ENCODE measurements at regions not wholly inside any gene's neighbourhood (a gene's known extent, or its start where the extent isn't known, plus 50 kb on each side); places are given as distances from the start of the nearest gene placed in this dataset.

DNA sequence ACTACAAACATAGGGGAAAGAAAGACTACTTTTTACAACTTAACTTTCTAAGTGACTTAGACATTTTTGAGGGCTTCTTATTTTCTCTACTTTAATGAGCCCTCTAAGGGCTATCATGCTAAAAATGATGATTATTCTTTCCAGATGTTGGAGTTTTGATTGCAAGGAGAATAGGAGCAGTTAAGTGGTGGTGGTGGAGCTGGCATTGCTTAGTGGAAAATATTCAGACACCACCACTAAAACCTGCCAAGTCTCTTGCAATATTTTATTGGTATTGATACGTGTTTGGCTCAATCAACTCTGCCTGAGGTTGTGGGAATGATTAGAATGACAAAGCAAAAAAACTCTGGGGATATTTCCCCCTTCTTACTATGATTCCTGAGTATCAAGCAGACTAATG is 82.6 kb upstream of the PTGFR start:
- Histone ChIP-seq H3K4me2 (ENCODE audit: low read length) (no peak overlapping the region), H3K4me1 (ENCODE audit: control insufficient read depth, insufficient read depth, low read length) (peaks cover 5% of the 10 kb centered on the region), H3K9me3 (replicated peaks; ENCODE audit: low read length) (peaks cover 6% of the 10 kb centered on the region), H3K27me3 (ENCODE audit: control insufficient read depth, insufficient read depth, low read length) (no peaks in the 10 kb centered on the region), H3K9ac (ENCODE audit: low read depth, low read length) (no peak overlapping the region), H3K36me3 (ENCODE audit: insufficient read depth, low read length) (no peaks in the 10 kb centered on the region), H3K4me3 (ENCODE audit: low read length) (no peak overlapping the region)

DNA sequence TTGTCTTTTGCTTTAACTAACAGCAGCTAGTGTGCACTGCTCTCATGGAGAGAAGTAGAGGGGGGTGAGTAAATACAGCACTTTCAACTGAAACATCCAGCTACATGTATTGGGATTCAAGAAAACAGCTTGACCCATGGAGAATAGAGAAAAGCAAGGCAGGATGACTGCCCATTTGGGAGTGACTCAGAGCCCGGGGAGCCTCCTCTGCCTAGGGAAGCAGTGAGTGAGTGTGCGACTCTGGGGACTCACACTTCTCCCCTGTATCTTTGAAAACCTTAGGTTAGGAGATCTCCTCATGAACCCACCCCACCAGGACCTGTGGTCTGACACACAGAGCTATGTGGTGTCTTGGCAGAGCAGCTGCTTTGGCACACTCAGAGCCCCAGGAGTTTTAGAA is 82.0 kb upstream of the PTGFR start:
- Histone ChIP-seq H3K36me3 (ENCODE audit: insufficient read depth, low read length) (no peaks in the 10 kb centered on the region), H3K9me3 (replicated peaks; ENCODE audit: low read length) (peaks cover 6% of the 10 kb centered on the region), H3K27me3 (ENCODE audit: control insufficient read depth, insufficient read depth, low read length) (no peaks in the 10 kb centered on the region), H3K9ac (ENCODE audit: low read depth, low read length) (no peak overlapping the region), H3K4me2 (ENCODE audit: low read length) (no peak overlapping the region), H3K4me1 (ENCODE audit: control insufficient read depth, insufficient read depth, low read length) (peaks cover 5% of the 10 kb centered on the region), H3K4me3 (ENCODE audit: low read length) (no peak overlapping the region)

DNA sequence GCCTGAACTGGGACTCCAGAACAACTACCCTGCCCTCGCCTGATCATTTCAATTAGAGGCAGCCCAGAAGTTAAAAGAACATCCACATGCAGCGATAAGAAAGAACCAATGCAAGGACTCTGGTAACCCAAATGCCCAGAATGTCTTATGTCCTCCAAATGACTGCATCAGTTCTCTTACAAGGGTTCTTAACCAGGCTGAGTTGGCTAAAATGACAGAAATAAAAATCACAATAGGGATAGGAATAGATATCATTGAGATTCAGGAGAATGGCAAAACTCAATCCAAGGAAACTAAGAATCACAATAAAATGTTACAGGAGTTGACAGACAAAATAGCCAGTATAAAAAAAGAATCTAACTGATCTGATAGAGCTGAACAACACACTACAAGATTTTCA is 80.1 kb upstream of the PTGFR start:
- Histone ChIP-seq H3K36me3 (ENCODE audit: insufficient read depth, low read length) (no peaks in the 10 kb centered on the region), H3K9me3 (replicated peaks; ENCODE audit: low read length) (peaks cover 6% of the 10 kb centered on the region), H3K4me3 (ENCODE audit: low read length) (no peak overlapping the region), H3K4me1 (ENCODE audit: control insufficient read depth, insufficient read depth, low read length) (peaks cover 5% of the 10 kb centered on the region), H3K27me3 (ENCODE audit: control insufficient read depth, insufficient read depth, low read length) (no peaks in the 10 kb centered on the region), H3K4me2 (ENCODE audit: low read length) (no peak overlapping the region), H3K9ac (ENCODE audit: low read depth, low read length) (no peak overlapping the region)

GRCh38 chr1:78411707-78412106 is 79.1 kb upstream of the PTGFR start:
- Histone ChIP-seq H3K9me3 (replicated peaks; ENCODE audit: low read length) (peaks cover 6% of the 10 kb centered on the region), H3K27me3 (ENCODE audit: control insufficient read depth, insufficient read depth, low read length) (no peaks in the 10 kb centered on the region), H3K4me1 (ENCODE audit: control insufficient read depth, insufficient read depth, low read length) (peaks cover 5% of the 10 kb centered on the region), H3K9ac (ENCODE audit: low read depth, low read length) (no peak overlapping the region), H3K36me3 (ENCODE audit: insufficient read depth, low read length) (no peaks in the 10 kb centered on the region), H3K4me3 (ENCODE audit: low read length) (no peak overlapping the region), H3K4me2 (ENCODE audit: low read length) (no peak overlapping the region)

GRCh38 chr1:78415165-78415564 is 75.6 kb upstream of the PTGFR start:
- Histone ChIP-seq H3K27me3 (ENCODE audit: control insufficient read depth, insufficient read depth, low read length) (no peaks in the 10 kb centered on the region), H3K4me3 (ENCODE audit: low read length) (no peak overlapping the region), H3K4me1 (ENCODE audit: control insufficient read depth, insufficient read depth, low read length) (peaks cover 7% of the 10 kb centered on the region), H3K36me3 (ENCODE audit: insufficient read depth, low read length) (no peaks in the 10 kb centered on the region), H3K9me3 (replicated peaks; ENCODE audit: low read length) (peaks cover 6% of the 10 kb centered on the region), H3K9ac (ENCODE audit: low read depth, low read length) (no peak overlapping the region), H3K4me2 (ENCODE audit: low read length) (no peak overlapping the region)

GRCh38 chr1:78419309-78419708 is 71.5 kb upstream of the PTGFR start:
- Histone ChIP-seq H3K9me3 (replicated peaks; ENCODE audit: low read length) (no peaks in the 10 kb centered on the region), H3K4me1 (ENCODE audit: control insufficient read depth, insufficient read depth, low read length) (peaks cover 8% of the 10 kb centered on the region), H3K36me3 (ENCODE audit: insufficient read depth, low read length) (no peaks in the 10 kb centered on the region), H3K27me3 (ENCODE audit: control insufficient read depth, insufficient read depth, low read length) (no peaks in the 10 kb centered on the region), H3K4me3 (ENCODE audit: low read length) (peak overlapping the region; percentile 31), H3K9ac (ENCODE audit: low read depth, low read length) (no peak overlapping the region), H3K4me2 (ENCODE audit: low read length) (peak overlapping the region; percentile 70)

- Histone ChIP-seq H3K4me3 (ENCODE audit: low read length) (no peak overlapping the region), H3K36me3 (ENCODE audit: insufficient read depth, low read length) (no peaks in the 10 kb centered on the region), H3K9me3 (replicated peaks; ENCODE audit: low read length) (no peaks in the 10 kb centered on the region), H3K27me3 (ENCODE audit: control insufficient read depth, insufficient read depth, low read length) (no peaks in the 10 kb centered on the region), H3K9ac (ENCODE audit: low read depth, low read length) (no peak overlapping the region), H3K4me1 (ENCODE audit: control insufficient read depth, insufficient read depth, low read length) (peaks cover 8% of the 10 kb centered on the region), H3K4me2 (ENCODE audit: low read length) (no peak overlapping the region)
These were observed 70.6 kb upstream of the PTGFR start for GRCh38 chr1:78420181-78420580.

- H3K4me1 ChIP-seq (ENCODE audit: control insufficient read depth, insufficient read depth, low read length) = peaks cover 8% of the 10 kb centered on the region
- no peaks in the 10 kb centered on the region for H3K36me3 ChIP-seq (ENCODE audit: insufficient read depth, low read length)
- H3K4me3 ChIP-seq (ENCODE audit: low read length) = no peak overlapping the region
- no peak overlapping the region for H3K4me2 ChIP-seq (ENCODE audit: low read length)
- no peaks in the 10 kb centered on the region for H3K27me3 ChIP-seq (ENCODE audit: control insufficient read depth, insufficient read depth, low read length)
- H3K9me3 ChIP-seq (replicated peaks; ENCODE audit: low read length) = no peaks in the 10 kb centered on the region
- no peak overlapping the region for H3K9ac ChIP-seq (ENCODE audit: low read depth, low read length)
These were observed 70.1 kb upstream of the PTGFR start for GRCh38 chr1:78420688-78421087.

DNA sequence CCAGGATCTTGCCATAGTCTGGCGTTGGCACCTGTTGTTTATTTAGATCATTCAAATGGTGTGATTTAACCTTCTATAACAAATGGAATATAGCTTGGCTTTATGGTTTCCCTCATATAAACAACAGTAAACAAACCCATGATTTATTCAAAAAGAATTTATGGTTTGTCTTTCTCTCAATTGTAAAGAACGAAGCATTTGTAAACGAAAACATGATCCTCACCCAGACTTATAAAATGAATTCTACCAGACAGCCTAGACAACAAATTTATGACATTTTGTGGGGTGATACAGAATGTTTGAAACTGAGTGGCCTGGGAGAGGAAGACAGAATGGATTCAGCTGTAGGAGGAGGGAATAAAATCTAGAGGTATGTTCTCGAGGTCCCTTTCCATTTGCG is 66.1 kb upstream of the PTGFR start:
- H3K9me3 ChIP-seq (replicated peaks; ENCODE audit: low read length) = no peaks in the 10 kb centered on the region

DNA sequence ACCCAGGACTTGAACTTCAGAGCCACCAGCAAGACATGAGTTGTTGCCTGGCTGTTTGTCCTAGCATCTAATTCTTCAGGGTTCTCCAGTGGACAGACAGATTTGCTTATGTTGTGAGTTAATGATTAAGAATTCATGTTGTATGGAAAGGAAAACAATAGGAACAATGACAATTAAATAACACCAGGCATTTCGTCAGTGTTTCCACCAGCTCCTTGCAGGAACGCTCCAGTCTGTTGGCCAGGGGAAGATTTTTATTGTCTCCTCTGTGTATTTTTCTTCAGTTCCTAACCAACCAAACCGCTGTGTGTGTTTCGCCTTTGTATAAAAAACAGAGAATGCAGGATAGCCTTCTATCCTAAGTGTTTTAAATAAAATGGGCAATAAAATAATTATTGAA is 64.4 kb upstream of the PTGFR start:
- Histone ChIP-seq H3K9me3 (replicated peaks; ENCODE audit: low read length) (no peaks in the 10 kb centered on the region), H3K27me3 (ENCODE audit: control insufficient read depth, insufficient read depth, low read length) (no peaks in the 10 kb centered on the region)

More for the DNA sequence above, 66.1 kb upstream of the PTGFR start:
- Histone ChIP-seq H3K27me3 (ENCODE audit: control insufficient read depth, insufficient read depth, low read length) (no peaks in the 10 kb centered on the region), H3K4me1 (ENCODE audit: control insufficient read depth, insufficient read depth, low read length) (peaks cover 19% of the 10 kb centered on the region), H3K4me3 (ENCODE audit: low read length) (no peak overlapping the region), H3K36me3 (ENCODE audit: insufficient read depth, low read length) (no peaks in the 10 kb centered on the region), H3K9ac (ENCODE audit: low read depth, low read length) (no peak overlapping the region), H3K4me2 (ENCODE audit: low read length) (no peak overlapping the region)

GRCh38 chr1:78427506-78427905 is 63.3 kb upstream of the PTGFR start:
- Histone ChIP-seq H3K4me3 (ENCODE audit: low read length) (no peak overlapping the region), H3K4me1 (ENCODE audit: control insufficient read depth, insufficient read depth, low read length) (peaks cover 14% of the 10 kb centered on the region), H3K36me3 (ENCODE audit: insufficient read depth, low read length) (no peaks in the 10 kb centered on the region), H3K27me3 (ENCODE audit: control insufficient read depth, insufficient read depth, low read length) (no peaks in the 10 kb centered on the region), H3K9me3 (replicated peaks; ENCODE audit: low read length) (no peaks in the 10 kb centered on the region), H3K4me2 (ENCODE audit: low read length) (no peak overlapping the region), H3K9ac (ENCODE audit: low read depth, low read length) (no peak overlapping the region)

More for the DNA sequence above, 64.4 kb upstream of the PTGFR start:
- Histone ChIP-seq H3K36me3 (ENCODE audit: insufficient read depth, low read length) (no peaks in the 10 kb centered on the region), H3K4me1 (ENCODE audit: control insufficient read depth, insufficient read depth, low read length) (peaks cover 14% of the 10 kb centered on the region), H3K9ac (ENCODE audit: low read depth, low read length) (no peak overlapping the region), H3K4me3 (ENCODE audit: low read length) (no peak overlapping the region), H3K4me2 (ENCODE audit: low read length) (no peak overlapping the region)

DNA sequence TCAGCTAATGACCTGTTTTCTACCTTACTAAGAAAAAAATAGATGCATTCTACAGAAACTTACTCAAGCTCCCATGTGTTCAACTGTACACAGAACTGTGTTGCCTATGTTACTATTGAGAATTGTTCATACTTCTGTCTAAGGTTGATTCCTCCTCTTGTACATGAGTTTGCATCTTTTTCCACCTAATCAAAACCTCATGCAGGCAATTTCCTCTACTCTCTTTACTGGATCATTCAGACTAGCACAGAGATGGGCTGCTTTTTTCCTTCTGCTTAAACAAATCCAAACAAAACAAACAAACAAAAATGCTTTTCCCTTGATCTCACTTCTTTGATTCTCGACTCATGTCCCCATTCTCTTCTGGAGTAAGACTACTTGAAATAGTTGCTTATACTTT is 58.8 kb upstream of the PTGFR start:
- H3K4me3 ChIP-seq (ENCODE audit: low read length) = no peak overlapping the region
- no peak overlapping the region for H3K9ac ChIP-seq (ENCODE audit: low read depth, low read length)
- no peak overlapping the region for H3K4me2 ChIP-seq (ENCODE audit: low read length)
- H3K9me3 ChIP-seq (replicated peaks; ENCODE audit: low read length) = no peaks in the 10 kb centered on the region
- peaks cover 8% of the 10 kb centered on the region for H3K4me1 ChIP-seq (ENCODE audit: control insufficient read depth, insufficient read depth, low read length)
- H3K36me3 ChIP-seq (ENCODE audit: insufficient read depth, low read length) = no peaks in the 10 kb centered on the region
- H3K27me3 ChIP-seq (ENCODE audit: control insufficient read depth, insufficient read depth, low read length) = no peaks in the 10 kb centered on the region
